ENCODE measurements at regions not wholly inside any gene's neighbourhood (a gene's known extent, or its start where the extent isn't known, plus 50 kb on each side); places are given as distances from the start of the nearest gene placed in this dataset.

DNA sequence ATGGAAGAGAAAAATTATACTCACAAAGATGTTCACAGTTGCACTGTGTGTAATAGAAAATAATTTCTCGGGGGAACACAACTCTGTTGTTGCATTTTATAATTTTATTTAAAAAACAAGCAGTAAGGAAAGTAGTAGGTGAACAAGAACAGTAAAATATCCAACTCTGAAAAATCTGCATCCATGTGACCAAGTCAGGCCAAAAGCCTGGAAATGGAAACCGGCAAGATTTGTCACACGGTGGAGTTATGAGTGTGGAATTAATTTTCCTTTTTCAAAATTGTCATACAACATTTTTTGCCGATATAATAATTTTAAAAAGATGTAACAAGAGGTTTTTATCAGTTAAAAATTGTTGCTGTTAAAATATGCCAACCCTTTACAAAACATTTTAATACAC is 1421.5 kb downstream of the BRD1 start:
- ATAC-seq = no peak
- no peak for TF ChIP-seq ZNF8 (CRISPR knock-in tag; IDR thresholded peaks at IDR 0.05)
- TF ChIP-seq PATZ1 (CRISPR knock-in tag; IDR thresholded peaks at IDR 0.05; ENCODE audit: borderline replicate concordance) = no peak
- no peak for TF ChIP-seq TCF4 (CRISPR knock-in tag; IDR thresholded peaks at IDR 0.05; ENCODE audit: borderline replicate concordance)
- no peak for TF ChIP-seq ARNTL (CRISPR knock-in tag; IDR thresholded peaks at IDR 0.05; ENCODE audit: borderline replicate concordance, low read depth)

GRCh38 chr22:48405741-48406140 is 1421.9 kb downstream of the BRD1 start:
- no peak for ATAC-seq

DNA sequence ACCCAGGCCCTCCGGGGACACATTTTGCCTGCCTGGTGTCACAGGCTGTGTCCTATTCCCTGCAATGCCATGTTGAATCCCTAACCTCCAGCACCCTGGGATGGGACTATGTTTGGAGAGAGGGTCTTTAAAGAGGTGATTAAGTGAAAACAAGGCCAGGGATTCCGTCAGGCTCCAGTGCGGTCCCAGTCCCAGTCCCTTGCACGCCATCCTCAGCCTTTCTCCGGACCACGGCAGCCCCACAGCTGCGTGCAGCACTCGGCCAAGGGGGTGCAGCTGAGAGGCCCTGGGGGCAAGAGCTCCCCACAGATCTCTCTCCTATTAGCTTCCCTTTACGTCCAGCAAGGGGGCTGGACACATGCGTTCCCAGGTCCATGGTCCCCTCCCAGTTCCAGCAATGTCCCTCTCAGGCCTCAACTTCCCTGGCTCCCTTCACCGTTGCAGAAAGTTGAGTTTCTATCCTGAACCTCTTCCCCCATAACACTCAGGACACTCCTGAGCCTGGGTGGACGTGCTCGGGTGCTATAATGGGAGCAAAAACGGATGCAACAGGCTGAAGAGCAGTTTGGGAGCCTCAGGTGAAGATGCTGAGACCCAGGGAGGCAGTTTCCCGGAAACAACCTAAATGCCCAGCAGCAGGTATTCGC is 1422.7 kb downstream of the BRD1 start:
- ATAC-seq = no peak
- no peak for TF ChIP-seq RARB (CRISPR knock-in tag; IDR thresholded peaks at IDR 0.05)
- TF ChIP-seq, protein P1, sequence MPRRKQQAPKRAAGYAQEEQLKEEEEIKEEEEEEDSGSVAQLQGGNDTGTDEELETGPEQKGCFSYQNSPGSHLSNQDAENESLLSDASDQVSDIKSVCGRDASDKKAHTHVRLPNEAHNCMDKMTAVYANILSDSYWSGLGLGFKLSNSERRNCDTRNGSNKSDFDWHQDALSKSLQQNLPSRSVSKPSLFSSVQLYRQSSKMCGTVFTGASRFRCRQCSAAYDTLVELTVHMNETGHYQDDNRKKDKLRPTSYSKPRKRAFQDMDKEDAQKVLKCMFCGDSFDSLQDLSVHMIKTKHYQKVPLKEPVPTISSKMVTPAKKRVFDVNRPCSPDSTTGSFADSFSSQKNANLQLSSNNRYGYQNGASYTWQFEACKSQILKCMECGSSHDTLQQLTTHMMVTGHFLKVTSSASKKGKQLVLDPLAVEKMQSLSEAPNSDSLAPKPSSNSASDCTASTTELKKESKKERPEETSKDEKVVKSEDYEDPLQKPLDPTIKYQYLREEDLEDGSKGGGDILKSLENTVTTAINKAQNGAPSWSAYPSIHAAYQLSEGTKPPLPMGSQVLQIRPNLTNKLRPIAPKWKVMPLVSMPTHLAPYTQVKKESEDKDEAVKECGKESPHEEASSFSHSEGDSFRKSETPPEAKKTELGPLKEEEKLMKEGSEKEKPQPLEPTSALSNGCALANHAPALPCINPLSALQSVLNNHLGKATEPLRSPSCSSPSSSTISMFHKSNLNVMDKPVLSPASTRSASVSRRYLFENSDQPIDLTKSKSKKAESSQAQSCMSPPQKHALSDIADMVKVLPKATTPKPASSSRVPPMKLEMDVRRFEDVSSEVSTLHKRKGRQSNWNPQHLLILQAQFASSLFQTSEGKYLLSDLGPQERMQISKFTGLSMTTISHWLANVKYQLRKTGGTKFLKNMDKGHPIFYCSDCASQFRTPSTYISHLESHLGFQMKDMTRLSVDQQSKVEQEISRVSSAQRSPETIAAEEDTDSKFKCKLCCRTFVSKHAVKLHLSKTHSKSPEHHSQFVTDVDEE (CRISPR knock-in tag; IDR thresholded peaks at IDR 0.05) = no peak
- TF ChIP-seq SNAI2 (CRISPR knock-in tag; IDR thresholded peaks at IDR 0.05) = no peak
- no peak for TF ChIP-seq OSR1 (CRISPR knock-in tag; IDR thresholded peaks at IDR 0.05)
- no peak for TF ChIP-seq CSRNP3 (CRISPR knock-in tag; IDR thresholded peaks at IDR 0.05)

More at GRCh38 chr22:48405741-48406140, 1421.9 kb downstream of the BRD1 start:
- TF ChIP-seq POU6F1 (CRISPR knock-in tag; IDR thresholded peaks at IDR 0.05; ENCODE audit: borderline replicate concordance, low read depth) = no peak

DNA sequence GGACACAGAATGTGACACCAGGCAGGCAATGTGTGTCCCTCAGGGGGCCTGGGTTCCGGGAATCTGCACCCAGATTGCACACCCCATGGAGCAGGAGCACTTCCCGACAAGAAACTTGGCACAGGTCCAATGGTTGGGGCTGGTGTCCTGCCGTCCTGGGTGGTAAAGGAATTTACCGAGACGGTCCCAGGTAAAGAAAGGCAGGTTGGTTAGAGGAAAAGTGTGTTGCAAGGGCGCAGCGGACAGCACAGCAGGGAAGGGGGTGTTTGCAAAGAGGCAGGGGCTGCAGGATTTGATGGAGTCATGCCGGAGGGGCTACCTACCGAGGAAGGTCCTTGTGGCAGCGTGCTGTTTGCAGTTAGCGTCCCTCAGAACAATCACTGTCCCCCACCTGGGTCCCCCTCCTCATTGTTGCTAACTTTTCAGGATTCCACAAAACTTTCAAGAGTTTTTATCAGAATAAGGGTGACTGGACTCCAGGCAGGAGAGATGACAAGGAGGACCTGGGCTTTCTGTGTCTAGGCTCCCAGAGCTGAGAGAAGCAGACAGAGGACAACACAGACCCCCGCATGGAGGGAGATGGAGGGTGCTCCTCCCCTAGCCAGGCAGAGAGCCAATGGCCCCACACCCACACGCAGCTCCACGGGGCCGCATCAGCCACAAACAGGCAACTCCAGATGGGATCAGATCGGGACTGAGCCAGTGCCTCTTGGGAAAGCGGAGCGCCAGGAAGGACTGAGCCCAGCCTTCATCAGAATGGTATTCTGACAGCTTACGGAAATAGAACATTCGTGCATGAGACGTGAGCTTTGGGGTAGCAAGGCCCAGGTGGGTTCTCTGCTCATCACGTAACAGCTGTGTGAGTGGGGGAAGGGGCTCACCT is 1423.9 kb downstream of the BRD1 start:
- no peak for ATAC-seq
- TF ChIP-seq SNAI2 (CRISPR knock-in tag; IDR thresholded peaks at IDR 0.05) (no peak), PPARA (CRISPR knock-in tag; IDR thresholded peaks at IDR 0.05; ENCODE audit: borderline replicate concordance) (no peak), TCF4 (CRISPR knock-in tag; IDR thresholded peaks at IDR 0.05; ENCODE audit: borderline replicate concordance) (no peak), RARB (CRISPR knock-in tag; IDR thresholded peaks at IDR 0.05) (no peak), ZNF8 (CRISPR knock-in tag; IDR thresholded peaks at IDR 0.05) (no peak), ZNF565 (CRISPR knock-in tag; conservative IDR thresholded peaks at IDR 0.05; ENCODE audit: low read depth) (no peak), CSRNP3 (CRISPR knock-in tag; IDR thresholded peaks at IDR 0.05) (no peak), ESRRG (CRISPR knock-in tag; IDR thresholded peaks at IDR 0.05) (no peak), ZFP3 (CRISPR knock-in tag; IDR thresholded peaks at IDR 0.05) (no peak), ZNF70 (CRISPR knock-in tag; IDR thresholded peaks at IDR 0.05) (no peak), GLIS3 (CRISPR knock-in tag; IDR thresholded peaks at IDR 0.05) (no peak), OSR1 (CRISPR knock-in tag; IDR thresholded peaks at IDR 0.05) (no peak), POU6F1 (CRISPR knock-in tag; IDR thresholded peaks at IDR 0.05; ENCODE audit: borderline replicate concordance, low read depth) (no peak), TOX (CRISPR knock-in tag; IDR thresholded peaks at IDR 0.05; ENCODE audit: borderline replicate concordance) (no peak), ZFP30 (CRISPR knock-in tag; IDR thresholded peaks at IDR 0.05) (no peak)
- TF ChIP-seq, protein P2, sequence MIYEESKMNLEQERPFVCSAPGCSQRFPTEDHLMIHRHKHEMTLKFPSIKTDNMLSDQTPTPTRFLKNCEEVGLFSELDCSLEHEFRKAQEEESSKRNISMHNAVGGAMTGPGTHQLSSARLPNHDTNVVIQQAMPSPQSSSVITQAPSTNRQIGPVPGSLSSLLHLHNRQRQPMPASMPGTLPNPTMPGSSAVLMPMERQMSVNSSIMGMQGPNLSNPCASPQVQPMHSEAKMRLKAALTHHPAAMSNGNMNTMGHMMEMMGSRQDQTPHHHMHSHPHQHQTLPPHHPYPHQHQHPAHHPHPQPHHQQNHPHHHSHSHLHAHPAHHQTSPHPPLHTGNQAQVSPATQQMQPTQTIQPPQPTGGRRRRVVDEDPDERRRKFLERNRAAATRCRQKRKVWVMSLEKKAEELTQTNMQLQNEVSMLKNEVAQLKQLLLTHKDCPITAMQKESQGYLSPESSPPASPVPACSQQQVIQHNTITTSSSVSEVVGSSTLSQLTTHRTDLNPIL (CRISPR knock-in tag; IDR thresholded peaks at IDR 0.05; ENCODE audit: low read depth) = no peak

Data from SK-N-SH treated with all-trans-retinoic acid at 6 μM for 48 hours (cell line).